Gastroesophageal sphincter (tissue), 4 donors: ENCODE measurements at regions not wholly inside any gene's neighbourhood (a gene's known extent, or its start where the extent isn't known, plus 50 kb on each side); places are given as distances from the start of the nearest gene placed in this dataset.

Source experiments
- ATAC-seq: fragments of 150-250 bp; one replicate; pipeline ENCODE4 v1.9.1; 2016; ENCODE audit warnings: mild to moderate bottlenecking, moderate library complexity
- H3K27ac ChIP-seq, 4 donors: fragments of 200-600 bp; sonication (generic) in 3 of 4; 1 replicate in 3 of 4; 2 replicates in 1 of 4; pipeline ENCODE4 v1.5.1; 2016 to 2019
- H3K27me3 ChIP-seq: fragments of 200-600 bp; sonication (generic); one replicate; pipeline ENCODE4 v1.5.1; 2019
- H3K36me3 ChIP-seq, 2 donors: fragments of 200-600 bp; sonication (generic); one replicate each; pipeline ENCODE4 v1.5.1; 2019; ENCODE audit warnings: control low read depth in 1 of 2
- H3K4me1 ChIP-seq, 3 donors: fragments of 200-600 bp; sonication (generic); 1 replicate in 2 of 3; 2 replicates in 1 of 3; pipeline ENCODE4 v1.5.1; 2016 to 2019; ENCODE audit warnings: control low read depth in 2 of 3
- H3K4me3 ChIP-seq, 2 donors: fragments of 200-600 bp; sonication (generic); one replicate each; pipeline ENCODE4 v1.5.1; 2019; ENCODE audit warnings: mild to moderate bottlenecking in 1 of 2, moderate library complexity in 1 of 2
- H3K9me3 ChIP-seq, 3 donors: fragments of 200-600 bp; sonication (generic); one replicate each; pipeline ENCODE4 v1.5.1; 2017 to 2019; ENCODE audit warnings: control low read depth in 2 of 3
- EP300 ChIP-seq: sonication (generic); formaldehyde crosslinking; IDR thresholded peaks from one replicate; pipeline ENCODE4 v1.6.1; 2017; ENCODE audit warnings: antibody characterized with exemption, mild to moderate bottlenecking
- POLR2A ChIP-seq, 2 donors: fragments of 450-650 bp; IDR thresholded peaks; one replicate each; pipeline ENCODE4 v1.6.1; 2017; ENCODE audit warnings: antibody characterized with exemption in 2 of 2, mild to moderate bottlenecking in 2 of 2, moderate library complexity in 1 of 2
- POLR2AphosphoS5 ChIP-seq: sonication (generic); formaldehyde crosslinking; IDR thresholded peaks from one replicate; pipeline ENCODE4 v1.6.1; 2017; ENCODE audit warnings: antibody characterized with exemption
- WGBS, 2 donors: methylation state at CpG; one replicate each; pipeline ENCODE4 v1.1.5; 2018; ENCODE audit warnings: low coverage in 1 of 2; 5-methylcytosine and 5-hydroxymethylcytosine counted together
- TF ChIP-seq, protein P1 (sequence below), 4 experiments: fragments of 200-600 bp in 2 of 4; fragments of 450-650 bp in 2 of 4; sonication (generic) in 1 of 4; IDR thresholded peaks; one replicate each; pipeline ENCODE4 v1.5.1; 2017 to 2019; ENCODE audit warnings: antibody characterized with exemption in 4 of 4, mild to moderate bottlenecking in 2 of 4, moderate library complexity in 2 of 4

DNA sequence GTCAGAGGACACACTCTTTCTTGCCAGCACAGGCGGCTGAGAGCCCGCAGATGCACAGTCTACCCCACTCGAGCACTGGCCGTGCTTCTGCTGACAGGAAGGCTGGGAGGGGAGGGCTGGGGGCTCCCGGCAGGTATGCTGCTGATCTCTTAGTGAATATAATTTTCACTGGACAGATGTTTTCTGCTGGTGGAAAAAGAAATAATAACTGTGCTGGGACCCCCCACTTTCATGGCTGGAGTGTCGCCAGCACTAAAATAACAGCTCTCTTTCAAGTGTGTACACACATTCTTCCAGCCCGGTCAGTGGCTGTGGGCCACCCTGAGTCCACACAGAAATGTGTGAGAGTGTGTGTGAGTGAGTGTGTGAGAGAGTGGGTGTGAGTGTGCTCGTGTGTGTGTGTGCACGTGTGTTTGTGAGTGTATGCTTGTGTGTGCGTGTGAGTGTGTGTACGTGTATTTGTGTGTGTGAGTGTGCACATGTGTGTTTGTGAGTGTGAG, 167.7 kb upstream of the USP24 start:
- TF ChIP-seq EP300 = no peak
- TF ChIP-seq, protein P1, sequence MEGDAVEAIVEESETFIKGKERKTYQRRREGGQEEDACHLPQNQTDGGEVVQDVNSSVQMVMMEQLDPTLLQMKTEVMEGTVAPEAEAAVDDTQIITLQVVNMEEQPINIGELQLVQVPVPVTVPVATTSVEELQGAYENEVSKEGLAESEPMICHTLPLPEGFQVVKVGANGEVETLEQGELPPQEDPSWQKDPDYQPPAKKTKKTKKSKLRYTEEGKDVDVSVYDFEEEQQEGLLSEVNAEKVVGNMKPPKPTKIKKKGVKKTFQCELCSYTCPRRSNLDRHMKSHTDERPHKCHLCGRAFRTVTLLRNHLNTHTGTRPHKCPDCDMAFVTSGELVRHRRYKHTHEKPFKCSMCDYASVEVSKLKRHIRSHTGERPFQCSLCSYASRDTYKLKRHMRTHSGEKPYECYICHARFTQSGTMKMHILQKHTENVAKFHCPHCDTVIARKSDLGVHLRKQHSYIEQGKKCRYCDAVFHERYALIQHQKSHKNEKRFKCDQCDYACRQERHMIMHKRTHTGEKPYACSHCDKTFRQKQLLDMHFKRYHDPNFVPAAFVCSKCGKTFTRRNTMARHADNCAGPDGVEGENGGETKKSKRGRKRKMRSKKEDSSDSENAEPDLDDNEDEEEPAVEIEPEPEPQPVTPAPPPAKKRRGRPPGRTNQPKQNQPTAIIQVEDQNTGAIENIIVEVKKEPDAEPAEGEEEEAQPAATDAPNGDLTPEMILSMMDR (IDR thresholded peaks at IDR 0.05) = no peak
- TF ChIP-seq POLR2A (IDR thresholded peaks at IDR 0.05) = no peak
- TF ChIP-seq POLR2AphosphoS5 = no peak
- Histone ChIP-seq H3K4me3 (no peak overlapping the region), H3K36me3 (no peaks in the 10 kb centered on the region), H3K4me1 (peaks cover 0 to 18% (median 0%) of the 10 kb centered on the region in 3 donors), H3K27ac (peak overlapping the region in 2 of 4 donors; percentile 16 to 47), H3K9me3 (no peaks in the 10 kb centered on the region), H3K27me3 (no peaks in the 10 kb centered on the region)
- no peak for ATAC-seq
- 62% methylated on average over 10 of the region's 11 CpGs; no CpG with 5 or more reads in 1 of the 2 donors for whole genome bisulfite sequencing, 2 donors

DNA sequence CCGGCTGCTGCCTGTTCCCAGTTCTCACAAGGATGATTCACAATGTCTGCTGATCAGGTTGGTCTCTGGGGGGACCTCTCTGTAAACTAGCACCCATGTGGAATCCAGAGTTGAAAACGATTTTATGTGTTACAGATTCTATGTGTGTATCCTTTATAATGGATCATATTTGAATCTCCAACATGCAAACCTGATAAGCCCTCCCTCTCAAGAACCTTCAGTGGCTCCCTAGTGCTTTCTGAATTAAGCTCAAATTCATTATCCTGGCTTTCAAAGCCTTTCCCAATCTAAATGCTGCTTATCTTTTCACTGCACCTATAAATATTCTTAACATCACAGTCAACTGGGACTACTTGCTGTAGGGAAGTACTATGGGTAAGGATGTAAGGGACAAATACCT, 166.8 kb upstream of the USP24 start:
- TF ChIP-seq EP300 (no peak), POLR2AphosphoS5 (no peak), POLR2A (IDR thresholded peaks at IDR 0.05) (no peak)
- TF ChIP-seq, protein P1 (IDR thresholded peaks at IDR 0.05) = no peak
- peak overlapping the region in 1 of 4 donors; percentile 16 for H3K27ac ChIP-seq
- H3K9me3 ChIP-seq = no peaks in the 10 kb centered on the region
- no peak for ATAC-seq
- peaks cover 0 to 18% (median 0%) of the 10 kb centered on the region in 3 donors for H3K4me1 ChIP-seq
- H3K36me3 ChIP-seq = no peaks in the 10 kb centered on the region
- H3K4me3 ChIP-seq = no peak overlapping the region
- 71% methylated on average over 2 of the region's 2 CpGs; no CpG with 5 or more reads in 1 of the 2 donors for WGBS, 2 donors
- no peaks in the 10 kb centered on the region for H3K27me3 ChIP-seq

DNA sequence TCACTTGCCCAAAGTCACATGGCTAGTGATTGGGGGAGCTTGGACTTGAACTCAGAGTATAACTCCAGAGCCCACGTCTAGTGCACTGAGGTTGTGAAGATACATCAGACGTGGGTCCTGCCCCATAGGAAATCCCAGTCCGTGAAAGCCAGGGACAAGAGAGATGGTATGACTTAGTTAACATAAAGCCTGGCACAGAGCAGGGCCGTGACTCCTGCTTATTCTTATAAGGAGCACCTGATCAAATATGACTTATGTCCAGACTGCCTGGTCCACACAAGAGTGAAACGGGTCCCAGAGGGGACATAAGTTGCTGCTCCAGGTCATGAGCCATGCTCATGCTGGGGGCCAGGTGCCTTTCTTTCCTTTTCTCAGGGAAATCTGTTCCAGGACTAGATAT, 166.3 kb upstream of the USP24 start:
- Histone ChIP-seq H3K36me3 (no peaks in the 10 kb centered on the region), H3K9me3 (no peaks in the 10 kb centered on the region), H3K27ac (no peak overlapping the region), H3K4me3 (no peak overlapping the region), H3K4me1 (peaks cover 0 to 18% (median 0%) of the 10 kb centered on the region in 3 donors), H3K27me3 (no peaks in the 10 kb centered on the region)
- no peak for ATAC-seq
- 100% methylated on average over 2 to 3 of the region's 5 CpGs for WGBS, 2 donors
- no peak for TF ChIP-seq POLR2AphosphoS5
- TF ChIP-seq EP300 = no peak
- TF ChIP-seq POLR2A (IDR thresholded peaks at IDR 0.05) = no peak
- TF ChIP-seq, protein P1 (IDR thresholded peaks at IDR 0.05) = no peak

DNA sequence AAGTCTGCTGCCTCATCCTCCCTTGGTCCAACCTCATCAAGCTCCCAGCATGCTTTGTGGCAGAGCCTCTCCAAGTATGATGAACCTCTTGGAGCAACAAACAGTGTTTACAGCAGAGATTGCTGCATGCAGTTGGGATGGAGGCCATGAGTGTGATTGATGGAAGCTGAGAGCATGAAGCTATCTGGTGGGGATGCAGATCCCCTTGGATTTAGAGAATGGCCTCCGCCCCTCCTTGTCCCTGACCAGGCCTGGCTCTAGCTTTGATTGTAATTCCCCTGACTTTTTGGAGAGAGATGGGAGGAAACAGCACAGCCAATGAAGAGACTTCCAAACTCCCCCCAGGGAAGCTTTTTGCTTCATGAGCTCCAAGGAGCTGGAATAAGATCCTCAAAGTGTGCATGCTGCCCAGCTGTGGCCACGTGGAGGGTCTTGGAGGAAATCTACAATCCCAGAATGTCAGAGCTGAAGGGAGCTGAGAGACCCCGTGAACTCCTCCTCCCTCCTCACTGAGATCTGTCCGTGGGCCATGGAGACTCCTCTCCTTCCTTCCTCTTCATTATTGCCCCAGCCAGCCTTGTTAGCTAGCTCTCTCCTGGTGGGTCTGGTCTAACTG, 165.3 kb upstream of the USP24 start:
- Histone ChIP-seq H3K4me3 (no peak overlapping the region), H3K9me3 (no peaks in the 10 kb centered on the region), H3K27me3 (no peaks in the 10 kb centered on the region), H3K36me3 (no peaks in the 10 kb centered on the region), H3K4me1 (peaks cover 0 to 25% (median 0%) of the 10 kb centered on the region in 3 donors), H3K27ac (peak overlapping the region in 2 of 4 donors; percentile 32 to 44)
- TF ChIP-seq POLR2AphosphoS5 = peak; percentile 47
- no peak for TF ChIP-seq EP300
- ATAC-seq = peak; percentile 92
- WGBS, 2 donors = 87 to 92% methylated on average over 3 to 4 of the region's 4 CpGs

DNA sequence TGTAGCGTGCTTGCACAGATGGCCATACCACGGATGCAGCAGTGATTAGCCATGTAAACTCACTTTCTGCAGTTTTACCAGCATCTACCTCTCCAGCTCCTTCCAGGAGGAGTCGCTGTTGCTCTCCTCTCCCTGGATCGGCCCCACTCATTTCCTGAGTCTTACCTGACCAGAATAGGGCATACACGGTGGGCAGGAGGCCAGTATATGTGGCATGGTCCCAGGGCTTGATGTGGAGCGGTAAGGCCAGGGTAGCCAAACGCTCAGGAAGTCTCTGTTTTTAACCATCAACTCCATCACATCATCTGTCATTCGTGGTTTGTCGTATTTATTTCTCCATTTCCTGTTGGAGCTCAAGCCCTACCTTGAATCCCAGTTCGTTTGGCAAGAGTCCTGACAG, 163.4 kb upstream of the USP24 start:
- ATAC-seq = no peak
- 63 to 66% methylated on average over 2 to 10 of the region's 10 CpGs for WGBS, 2 donors
- H3K36me3 ChIP-seq = no peaks in the 10 kb centered on the region
- peaks cover 0 to 26% (median 0%) of the 10 kb centered on the region in 3 donors for H3K4me1 ChIP-seq
- no peaks in the 10 kb centered on the region for H3K9me3 ChIP-seq
- no peak overlapping the region for H3K4me3 ChIP-seq
- TF ChIP-seq POLR2A (IDR thresholded peaks at IDR 0.05) = no peak
- TF ChIP-seq, protein P1 (IDR thresholded peaks at IDR 0.05) = peak in 3 of 4 experiments; percentile 56 to 63 (median 59)
- H3K27me3 ChIP-seq = no peaks in the 10 kb centered on the region
- peak overlapping the region in 1 of 4 donors; percentile 44 for H3K27ac ChIP-seq
